Nucleus accumbens (tissue), 56 donors: ENCODE measurements at regions not wholly inside any gene's neighbourhood (a gene's known extent, or its start where the extent isn't known, plus 50 kb on each side); places are given as distances from the start of the nearest gene placed in this dataset.
A peak's percentile ranks its signal among the peaks of the same experiment; 100 is the strongest.
"Not testable (repeated sequence)": the region's sequence is repeated elsewhere in the genome, so short reads cannot be mapped to it uniquely, and the experiment has no call there.

Experiments used
- DNase-seq, 56 donors: peaks; one replicate each; lab custom pipeline; 2025; lab: John Stamatoyannopoulos, UW

DNA sequence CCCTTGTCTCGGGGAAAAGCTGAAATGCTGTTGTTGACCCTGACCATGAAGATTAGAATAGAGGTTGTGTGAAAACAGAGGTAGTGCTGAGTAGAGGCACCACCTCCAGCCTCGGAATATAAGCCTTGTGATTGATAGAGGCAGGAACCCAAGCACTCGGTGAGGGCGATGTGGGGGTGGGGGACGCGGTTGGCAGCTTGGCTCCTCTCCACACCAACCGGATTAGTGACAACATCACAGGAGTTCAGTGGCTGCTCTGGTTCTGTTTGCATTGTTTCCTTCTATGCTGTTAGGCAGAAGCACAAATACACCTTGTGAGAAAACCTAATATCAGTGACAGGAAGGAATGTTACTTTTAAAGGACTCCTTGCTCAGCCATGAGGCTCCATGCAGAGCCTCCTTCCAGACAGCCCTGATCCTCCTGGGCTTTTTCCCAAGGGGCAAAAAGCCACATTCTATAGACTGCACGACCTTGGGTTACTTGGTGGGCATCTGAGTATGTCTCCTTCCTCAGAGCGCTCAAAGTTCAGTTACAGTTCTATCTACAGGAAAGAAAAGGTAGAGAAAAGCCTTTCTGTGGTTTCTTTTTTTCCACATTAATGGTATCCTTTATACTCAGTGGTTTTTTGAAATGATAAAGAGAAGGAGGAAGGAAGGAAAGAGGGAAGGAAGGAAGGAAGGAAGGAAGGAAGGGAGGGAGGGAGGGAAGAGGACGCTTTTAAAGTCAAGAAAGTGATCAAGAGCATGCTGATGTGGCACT is 150.4 kb upstream of the NOCT start:
- no peak for DNase-seq

DNA sequence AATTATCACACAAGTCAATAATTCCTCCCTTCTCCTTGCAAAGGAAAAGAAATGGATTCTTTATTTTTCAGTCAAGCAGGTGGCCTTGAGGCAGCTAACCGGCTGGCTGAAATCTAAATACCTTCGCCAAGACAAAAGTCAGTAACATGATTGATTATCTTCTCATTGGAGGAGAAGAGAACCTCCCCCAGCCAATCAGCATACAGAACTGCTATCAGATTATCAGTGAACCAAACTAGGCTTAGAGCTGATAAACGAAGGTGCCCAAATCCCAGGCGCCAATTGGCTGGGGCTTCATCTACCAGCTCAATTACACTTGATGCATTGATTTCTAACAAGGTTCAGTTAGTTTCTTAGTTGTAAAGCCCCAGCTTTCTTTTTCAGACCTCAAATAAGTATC is 152.4 kb upstream of the NOCT start:
- no peak for DNase-seq

DNA sequence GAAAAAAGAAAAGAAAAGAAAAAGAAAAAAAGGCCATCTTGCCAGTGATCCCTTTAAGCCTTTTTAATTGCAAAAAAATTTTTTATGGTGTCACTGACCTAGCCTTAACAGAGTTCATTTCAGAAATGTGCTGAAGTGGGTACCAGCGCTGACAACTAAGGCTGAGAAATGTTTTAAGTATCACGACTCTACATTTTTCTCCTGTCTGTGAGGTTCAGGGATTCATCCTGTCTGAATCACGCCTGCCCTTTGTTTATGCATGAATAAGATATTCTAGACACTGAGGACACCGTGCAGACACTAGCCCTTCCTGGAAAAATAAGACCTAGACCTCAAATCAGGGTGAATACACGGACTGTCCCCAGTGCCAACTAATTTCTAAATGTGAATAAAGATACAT is 154.4 kb upstream of the NOCT start:
- DNase-seq = no peak

DNA sequence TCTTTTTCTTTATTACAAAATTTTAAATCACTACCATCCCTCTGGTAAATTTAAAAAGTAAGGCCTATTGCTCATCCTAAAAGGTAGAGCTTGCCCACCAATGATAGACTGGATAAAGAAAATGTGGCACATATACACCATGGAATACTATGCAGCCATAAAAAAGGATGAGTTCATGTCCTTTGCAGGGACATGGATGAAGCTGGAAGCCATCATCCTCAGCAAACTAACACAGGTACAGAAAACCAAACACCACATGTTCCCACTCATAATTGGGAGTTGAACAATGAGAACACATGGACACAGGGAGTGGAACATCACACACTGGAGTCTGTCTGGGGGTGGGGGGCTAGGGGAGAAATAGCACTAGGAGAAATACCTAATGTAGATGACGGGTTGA is 155.2 kb upstream of the NOCT start:
- DNase-seq = not testable (repeated sequence)

DNA sequence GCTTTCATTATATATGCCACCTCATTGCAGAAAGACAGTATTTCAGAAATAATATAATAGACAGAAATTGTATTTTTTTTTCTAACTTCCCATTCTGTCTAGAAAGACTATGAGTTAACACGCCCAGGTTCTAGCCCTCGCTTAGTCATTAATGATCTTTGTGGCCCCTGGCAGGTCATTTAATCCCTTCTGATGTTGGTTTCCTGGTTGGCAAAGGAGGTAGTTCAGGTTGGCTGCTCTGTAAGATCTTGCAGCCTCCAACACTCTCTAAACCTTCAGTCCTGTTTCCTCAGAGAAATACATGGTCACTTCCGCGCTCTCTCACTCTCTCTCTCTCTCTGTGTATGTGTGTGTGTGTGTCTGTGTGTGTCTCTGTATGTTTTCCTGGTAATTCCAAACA is 156.3 kb upstream of the NOCT start:
- DNase-seq = no peak

DNA sequence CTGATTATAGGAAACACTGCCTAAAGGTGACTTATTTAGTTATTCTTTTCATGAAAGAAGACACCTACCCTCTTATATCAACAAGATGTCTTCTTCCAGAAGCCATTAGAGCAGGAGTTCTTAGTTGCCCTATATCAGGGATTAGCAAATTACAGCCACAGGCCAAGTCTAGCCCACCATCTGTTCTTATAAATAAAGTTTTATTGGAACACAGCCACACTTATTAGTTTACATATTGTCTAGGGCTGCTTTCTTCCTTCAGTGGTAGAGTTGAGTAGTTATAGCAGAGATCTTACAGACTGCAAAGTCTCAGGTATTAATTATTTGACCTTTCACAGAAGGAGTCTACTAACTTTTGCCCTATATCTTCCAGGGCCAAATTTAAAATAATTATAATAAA is 157.2 kb upstream of the NOCT start:
- DNase-seq = no peak

DNA sequence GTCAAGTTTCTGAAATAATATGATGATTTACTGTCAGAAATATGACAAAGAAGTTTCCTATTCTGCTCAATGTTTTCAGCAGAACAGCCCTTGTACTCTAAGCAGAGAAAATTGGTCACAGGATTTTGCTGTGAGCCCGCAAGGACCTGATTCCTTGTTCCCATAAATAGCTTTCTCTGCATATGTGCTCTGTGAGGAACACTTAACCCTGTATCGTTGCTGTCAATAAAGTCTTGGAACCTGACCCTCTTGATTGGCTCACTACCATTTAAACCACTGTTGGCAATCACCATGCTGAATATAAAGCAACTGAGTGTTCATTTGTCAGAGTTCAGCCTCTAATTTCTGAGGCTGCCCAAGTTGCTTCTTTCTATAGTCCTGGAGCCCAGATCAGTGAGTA is 158.2 kb upstream of the NOCT start:
- DNase-seq = no peak

DNA sequence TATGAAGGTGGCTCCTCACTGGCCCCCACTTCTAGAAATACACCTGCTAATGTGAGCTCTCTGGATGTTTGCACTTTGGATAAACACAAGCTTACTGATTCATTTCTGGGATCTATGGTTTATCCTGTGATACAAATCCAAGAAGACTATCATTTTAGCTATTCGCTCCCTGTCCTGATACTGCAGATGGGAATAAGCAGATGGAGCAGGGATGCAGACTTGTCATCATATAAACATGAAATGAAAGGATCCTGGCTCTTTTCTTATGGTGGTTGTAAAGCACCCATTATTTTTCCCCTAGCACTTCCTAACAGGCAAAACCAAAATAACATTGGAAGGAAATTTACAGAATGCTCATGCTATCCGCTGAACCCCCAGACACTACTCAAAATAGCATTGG is 162.9 kb upstream of the NOCT start:
- no peak for DNase-seq

DNA sequence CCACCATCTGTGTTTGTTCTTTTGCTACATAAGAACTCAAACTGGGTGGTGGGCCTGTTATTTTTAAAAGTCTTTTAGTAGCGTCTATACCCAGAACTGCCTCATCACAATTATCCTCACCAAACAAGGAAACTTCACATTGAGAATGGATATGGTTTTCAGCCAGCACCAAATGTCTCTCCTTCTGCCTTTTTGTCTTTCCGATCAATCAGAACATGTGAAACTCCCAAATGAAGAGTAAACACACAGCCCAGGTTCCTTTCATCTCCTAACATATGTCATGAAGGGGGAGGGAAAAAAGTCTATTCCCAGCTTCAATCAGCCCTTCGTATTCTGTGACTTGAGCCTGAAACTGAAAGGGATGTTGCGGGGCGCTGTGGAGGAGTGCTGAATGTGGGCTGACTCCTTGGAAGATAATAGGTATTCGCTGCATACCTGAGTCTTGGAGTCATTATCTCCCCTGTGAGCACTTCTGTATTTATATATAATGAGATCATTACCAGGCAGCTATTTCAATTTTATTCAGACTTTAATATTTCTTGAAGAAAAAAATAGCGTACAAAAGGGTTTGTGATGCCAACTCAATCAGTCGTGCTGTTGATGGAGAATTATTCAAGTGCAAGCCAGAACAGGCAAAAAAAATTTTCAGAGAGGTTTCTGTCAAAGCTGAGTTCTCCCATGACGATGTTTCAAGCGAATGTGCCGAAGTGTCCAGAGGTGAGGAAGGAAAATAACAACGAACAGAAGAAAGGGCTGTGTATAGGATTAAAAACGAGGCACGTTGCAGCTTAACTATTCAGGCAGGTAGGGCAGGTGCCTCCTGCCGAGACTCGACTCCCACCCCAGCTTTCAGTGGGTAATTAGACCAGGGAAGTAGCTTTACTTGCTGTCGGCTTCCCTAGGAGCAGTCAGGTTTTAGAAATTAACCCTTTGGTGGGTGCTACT is 163.9 kb upstream of the NOCT start:
- DNase-seq = peak in 25 of 56 donors; percentile 2 to 64 (median 23)

DNA sequence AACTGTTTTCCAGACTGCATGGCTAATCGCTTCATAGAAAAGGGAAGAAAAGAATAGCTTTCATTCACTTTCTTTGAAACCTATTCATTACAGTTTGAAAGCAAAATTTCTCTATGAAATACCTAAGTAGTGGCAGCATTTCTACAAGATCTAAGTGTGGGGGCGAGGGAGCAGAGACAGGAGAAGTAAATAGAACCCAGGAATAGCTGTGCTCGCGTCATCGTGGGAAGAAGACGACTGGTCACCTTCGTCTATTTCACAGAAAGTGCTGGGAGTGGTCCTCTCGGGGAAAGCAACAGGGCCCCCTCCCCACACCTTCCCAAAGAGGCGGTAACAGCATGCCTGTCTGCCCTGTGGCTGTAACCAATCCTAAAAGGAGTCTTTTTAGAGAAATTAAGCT is 169.9 kb upstream of the NOCT start:
- peak in 6 of 56 donors; percentile 5 to 27 (median 8) for DNase-seq

DNA sequence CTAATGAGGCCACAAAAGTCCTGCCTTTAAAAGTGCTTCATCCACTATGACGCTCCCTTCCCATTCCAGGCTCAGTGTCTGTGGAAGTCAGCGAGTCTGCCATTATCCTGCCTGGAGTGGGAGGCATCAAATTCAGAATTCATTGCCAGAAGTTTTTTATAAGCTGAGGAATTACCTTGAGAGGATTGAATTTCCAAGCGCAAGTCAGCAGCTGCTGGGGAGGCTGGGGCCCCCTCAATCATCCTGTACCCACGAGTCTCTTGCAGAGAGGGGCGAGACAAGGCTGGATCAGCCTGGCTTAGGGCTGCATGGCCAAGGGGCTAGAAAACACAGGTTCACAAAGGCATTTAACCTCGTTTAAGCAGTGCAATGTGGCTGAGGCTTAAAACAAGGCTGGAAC is 170.5 kb upstream of the NOCT start:
- peak in 11 of 56 donors; percentile 9 to 51 (median 13) for DNase-seq

DNA sequence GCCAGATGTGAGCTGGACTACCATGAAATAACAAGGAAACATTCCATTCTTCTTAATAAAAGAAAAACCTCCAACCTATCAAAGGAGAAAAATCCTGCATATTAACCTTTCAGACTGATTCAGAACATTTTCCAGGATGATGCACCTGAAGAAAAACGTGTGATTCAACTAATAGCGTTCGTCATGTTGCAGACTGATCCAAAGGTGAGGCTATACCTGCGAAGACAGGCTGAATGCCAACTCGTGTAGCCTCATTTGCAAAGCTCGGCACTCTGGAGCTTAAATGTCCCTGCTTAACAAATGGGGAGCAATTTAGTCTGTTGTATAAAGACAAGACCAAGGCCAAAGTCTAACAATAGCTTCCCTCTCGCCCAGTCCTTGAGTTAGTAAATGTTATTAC is 172.0 kb upstream of the NOCT start:
- DNase-seq = no peak

DNA sequence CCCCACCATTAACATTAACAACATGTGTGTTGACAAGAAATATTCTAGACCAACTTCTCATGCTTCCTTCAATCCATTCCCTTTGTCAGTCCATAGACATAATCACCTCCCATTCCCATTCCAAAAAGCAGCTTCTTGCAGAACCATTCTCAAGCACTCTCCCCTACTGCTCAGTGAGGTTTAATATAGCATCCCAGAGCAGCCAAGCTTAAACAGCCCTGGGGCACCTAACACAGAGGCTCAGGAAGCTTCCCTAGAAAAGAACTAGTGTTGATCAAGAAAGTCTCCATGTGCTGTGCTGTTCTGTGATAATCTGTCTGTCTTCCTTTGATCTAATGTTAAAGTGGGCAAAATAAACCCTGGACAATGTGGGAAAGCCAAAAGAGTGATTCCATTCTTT is 174.2 kb upstream of the NOCT start:
- DNase-seq = no peak

DNA sequence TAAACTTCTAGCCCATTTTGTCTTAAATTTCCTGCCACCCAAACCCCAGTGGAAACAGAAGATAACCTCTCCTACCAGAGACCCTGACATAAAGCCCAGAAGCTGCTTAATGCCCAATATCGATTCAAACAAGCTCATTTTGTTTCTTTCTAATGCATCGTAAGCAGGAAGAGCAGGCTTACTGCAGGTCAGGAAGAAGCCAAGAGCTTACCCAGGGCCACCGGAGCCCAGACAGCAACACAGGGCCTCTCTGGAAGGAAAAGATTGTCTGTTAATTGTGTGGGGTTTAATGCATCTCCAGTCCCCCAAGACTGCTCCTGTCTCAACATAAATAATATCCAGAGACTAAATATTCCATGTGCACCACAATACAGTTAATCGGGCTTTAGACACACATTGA is 177.3 kb upstream of the NOCT start:
- no peak for DNase-seq

DNA sequence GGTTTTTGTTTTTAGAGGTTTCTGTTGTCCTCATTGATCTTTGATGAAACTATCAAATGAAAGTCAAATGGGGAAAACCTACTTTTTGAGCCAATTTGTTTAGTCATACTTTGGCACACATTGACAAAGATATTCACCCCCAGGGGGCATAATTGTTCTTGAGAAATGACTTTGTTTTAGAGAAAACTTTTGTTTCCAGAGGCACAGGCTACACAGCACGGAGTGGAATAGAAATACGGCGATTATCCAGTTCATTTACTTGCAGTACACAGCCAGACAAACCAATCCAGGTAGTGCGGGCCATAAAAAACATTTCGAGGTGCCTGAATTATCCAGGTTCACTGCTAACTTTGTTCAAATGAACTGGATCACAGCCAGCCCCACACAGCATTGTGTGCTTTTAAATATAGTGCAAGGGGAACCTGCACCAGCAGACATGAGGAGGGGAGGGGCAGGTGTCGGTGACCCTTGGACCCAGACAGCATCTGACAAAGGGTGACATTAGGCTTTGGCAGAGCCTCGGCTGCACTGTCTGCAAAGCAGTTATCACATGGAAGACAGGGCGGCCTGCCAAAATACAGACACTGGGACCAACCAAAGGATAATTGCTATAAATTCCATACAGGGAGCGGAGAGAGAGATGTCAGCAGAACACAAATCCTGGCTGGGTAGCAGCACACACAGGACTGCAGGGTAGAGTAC is 179.6 kb upstream of the NOCT start:
- peak in 1 of 56 donors; percentile 15 for DNase-seq

DNA sequence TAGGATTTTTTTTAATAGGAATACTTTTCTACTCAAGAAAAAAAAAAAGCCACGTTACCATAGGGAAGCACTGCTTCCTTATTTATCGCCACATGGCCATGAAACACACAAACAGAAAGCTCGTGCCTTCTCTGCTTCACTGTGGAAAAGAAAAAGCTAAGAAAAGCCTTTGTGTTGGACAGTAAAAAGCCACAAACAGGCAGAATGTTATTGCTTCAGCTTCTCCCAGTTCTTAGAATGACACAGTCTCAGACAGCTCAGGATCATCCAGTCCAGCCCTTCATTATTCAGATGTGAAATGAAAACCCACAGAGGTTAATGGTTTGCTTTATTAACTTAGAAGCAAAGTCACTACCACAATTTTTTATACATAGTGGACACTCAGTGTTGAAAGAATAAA is 181.6 kb upstream of the NOCT start:
- DNase-seq = no peak

DNA sequence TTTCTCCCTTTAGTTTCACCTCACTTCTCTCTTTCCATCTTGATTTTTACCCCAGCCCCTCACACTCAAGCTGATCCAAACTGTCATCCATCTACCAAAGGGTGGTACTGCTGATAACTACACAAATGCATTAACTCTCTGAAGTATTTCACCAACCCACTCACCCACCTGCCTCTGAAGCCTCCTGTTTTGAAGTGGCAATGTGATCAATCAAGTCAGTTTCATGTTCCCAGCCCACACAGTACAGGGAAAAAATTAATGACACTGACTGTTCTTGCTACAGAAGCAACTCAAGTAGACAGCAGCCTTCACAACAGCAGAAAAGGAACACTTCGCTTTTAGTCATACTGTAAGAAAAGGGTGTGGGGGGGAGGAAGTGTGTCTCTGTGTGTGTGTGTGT is 183.0 kb upstream of the NOCT start:
- DNase-seq = peak in 29 of 56 donors; percentile 2 to 86 (median 36)

DNA sequence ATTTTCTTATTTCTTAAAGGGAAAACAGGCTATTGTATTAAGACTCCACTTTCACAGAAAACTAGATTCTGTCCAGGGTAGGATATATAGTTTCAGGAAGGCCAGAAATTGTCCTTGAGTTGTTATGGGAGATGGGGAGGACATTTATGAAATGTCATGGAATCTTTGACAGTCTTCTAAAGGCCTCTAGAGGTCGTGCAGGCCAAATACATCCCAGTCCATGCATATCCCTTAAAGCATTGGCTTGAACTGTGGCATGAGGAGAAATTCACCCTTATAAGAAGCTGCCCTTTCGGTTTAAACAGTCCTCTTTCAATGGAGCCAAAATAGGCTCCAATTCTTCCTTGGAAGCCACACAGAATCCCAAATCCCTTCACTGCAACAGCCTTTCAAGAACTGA is 183.6 kb upstream of the NOCT start:
- DNase-seq = no peak

DNA sequence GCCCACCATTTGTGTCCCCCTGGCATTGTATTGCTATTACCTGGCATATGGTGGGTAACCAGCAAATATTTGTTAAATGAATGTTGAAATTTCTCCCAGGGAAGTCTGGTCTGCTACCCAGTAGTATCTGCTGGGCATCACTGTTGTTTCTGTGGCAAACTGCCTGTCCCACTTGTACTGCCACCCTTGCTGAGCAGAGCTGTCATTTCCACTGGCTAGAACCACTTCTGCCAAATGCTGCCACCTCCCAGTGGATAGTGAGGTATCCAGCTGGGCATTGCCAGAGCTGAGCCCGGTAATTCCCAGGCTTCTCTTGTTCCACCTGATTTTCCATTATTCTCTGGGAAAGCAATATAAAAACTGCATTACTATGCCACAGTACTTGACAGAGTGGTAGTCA is 186.7 kb upstream of the NOCT start:
- DNase-seq = no peak

DNA sequence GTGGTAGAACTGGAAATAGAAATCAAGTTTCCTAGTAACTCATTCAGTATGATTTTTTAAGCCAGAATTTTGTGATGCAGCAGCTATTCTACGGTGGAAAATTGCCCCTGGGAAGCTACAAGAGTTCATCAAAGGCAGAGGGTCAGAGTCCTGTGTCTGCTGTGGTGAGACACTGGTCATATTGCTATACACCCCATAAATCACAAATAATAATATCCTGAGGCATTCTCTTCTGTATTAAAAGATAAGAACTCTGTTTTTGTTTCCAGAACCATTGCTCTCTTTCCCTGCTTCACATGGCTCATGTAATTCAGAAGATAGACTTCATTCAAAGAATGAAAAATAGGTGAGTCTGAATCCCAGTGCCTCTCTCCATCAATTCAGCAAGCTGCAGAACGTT is 188.8 kb upstream of the NOCT start:
- DNase-seq = no peak

DNA sequence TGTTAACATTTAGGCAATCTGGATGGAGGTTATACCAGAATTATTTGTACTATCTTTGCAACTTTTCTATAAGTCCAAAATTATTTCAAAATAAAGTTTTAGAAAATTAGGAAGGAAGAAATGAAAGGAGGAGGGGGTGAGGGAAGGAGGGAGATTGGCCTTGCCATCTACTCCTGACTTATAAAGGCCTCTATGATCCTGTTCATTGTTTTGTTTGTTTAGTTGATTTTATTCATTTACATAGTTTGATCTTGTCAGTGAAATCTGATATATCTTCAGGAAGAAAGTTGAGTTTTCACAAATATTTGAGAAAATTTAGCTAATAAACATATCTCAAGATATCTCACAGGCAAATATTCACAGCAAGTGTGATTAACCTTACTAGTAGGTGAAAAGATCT is 189.3 kb upstream of the NOCT start:
- no peak for DNase-seq
